ENCODE measurements at regions not wholly inside any gene's neighbourhood (a gene's known extent, or its start where the extent isn't known, plus 50 kb on each side); places are given as distances from the start of the nearest gene placed in this dataset.

DNA sequence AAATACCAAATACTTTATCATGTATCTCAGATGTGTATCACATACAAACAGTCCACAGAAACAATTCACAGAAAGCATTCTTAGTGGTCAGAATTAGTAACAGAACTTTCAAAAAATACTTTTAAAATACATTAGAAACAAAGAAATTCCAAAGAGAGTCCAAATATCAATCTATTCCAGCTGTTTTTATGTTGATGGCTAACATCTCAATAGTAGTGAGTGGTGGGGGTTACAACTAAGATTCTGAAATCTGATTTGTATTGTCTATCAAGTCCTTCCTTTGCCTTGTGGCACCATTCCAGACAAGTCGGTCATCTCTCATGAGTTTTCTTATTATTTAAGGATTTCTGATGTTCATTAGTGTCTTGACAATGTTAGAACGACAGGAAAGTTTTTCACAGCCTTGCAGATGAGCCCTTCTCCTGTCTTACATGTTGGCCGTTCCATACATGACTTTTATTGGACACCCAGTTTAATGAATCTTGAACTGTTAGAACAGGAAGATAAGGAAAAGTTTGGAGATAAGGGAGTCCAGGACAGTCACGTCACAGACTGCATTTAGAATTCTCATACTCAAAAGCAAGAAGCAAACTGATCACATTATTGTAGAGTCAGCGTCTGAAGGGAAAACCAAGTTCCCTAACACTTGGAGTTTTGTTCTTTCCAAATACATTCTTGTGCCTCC lies 410.3 kb downstream of the PID1 start:
- no peak for DNase-seq

DNA sequence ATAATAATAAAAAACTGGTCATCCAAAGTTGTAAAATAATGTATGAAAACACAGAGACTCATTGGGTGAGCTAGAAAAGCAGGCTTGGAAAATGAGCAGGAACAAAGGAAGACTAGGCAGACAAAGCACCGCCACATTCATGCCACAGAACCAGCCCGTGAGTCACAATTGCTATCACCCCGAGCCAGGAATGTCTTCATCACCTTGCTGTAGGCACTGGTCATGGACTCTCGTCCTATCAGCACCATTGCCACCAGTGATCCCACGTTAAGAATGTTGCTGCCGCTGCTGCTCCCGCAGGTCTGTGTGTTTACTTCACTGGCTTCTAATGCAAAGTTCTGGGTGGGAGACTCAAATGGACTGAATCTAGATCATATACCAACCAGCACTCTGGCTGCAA lies 417.9 kb downstream of the PID1 start:
- DNase-seq = no peak

DNA sequence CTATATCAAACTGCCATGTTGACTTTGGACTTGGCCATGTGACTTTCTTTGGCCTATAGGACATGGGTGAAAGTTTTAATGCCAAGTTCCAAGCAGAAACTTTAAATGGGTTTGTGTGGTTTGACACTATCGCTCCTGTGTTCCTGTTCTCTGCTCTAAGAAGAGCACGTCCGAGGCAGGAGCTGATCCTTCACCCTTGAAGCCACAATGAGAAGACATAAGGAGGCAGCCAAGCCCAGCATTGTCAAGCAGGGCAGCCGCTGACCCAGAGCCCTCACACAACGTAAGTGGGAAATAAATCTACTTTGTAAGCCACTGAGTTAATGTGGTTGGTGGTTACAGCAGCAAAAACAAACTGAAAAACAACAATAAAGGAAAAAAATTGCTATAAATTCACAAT lies 422.4 kb downstream of the PID1 start:
- DNase-seq = no peak

DNA sequence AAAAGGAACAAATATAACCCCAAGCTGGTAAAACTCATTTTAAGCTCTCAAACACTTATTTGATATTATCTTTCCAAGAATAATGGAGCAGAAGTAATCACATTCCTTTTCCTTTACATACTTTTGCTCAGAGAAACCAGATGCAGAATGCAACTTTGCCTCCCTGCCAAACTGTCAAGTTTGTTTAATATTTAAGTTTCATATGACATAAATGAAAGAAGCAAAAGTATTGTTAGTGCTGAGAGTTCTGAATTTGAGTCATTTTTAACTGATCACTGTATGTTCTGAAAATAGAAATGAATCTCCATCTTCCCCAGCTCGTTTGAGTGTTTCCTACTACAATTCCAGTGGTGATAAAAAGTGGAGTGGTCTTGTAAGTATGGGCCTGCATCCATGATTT lies 423.4 kb downstream of the PID1 start:
- no peak for DNase-seq

DNA sequence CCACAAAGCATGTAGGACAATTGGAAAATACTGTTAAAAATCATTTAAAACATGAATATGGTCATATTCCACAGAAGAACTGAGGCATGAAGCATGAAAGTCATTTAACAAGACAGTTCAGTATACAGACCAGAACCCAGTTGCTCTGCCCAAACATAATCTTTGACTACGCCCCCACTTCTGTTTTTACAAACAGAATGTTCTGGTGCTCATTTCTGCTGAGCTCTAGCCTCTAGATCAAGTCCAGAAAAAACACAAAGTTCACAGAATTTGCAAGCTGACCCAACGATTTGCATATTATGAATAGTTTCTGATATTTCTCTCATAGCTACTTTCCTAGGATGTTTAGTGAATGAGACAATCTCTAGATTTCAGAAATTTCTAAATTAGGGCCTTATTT lies 424.9 kb downstream of the PID1 start:
- DNase-seq = no peak

DNA sequence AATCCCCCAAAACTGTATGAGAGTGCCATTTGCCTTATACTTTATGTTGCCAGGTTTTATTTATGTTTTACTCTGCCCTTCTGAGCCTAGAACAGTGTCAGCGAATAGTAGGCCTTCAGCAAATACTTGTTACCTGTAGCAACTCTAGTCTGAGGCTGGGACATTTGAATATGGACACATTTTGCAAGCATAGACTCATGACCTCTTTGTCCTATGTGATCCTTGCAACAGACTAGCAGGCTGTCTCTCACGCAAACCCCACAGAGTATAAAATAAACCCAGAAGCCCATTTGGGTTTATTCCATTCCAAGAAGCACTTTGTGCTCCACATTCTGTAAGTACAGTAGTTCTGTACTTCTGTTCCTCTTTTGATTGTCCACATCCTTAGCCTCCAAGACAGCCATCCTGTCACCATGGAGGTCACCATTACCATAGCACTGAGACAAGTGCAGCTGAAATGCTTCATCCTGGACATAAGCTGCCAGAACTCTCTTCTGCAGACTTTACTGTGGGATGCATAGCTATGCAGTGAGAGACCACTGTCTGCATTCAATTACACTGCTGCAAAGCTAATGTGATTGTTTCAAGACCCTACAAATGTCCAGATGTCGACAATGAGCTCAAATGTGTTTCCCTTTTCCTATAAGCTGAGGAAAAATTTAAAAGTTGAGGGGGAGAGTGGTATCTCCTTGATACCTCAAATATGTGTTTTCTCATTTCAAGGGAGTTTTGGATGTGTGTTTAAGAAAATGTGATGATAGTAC lies 425.7 kb downstream of the PID1 start:
- no peak for DNase-seq

DNA sequence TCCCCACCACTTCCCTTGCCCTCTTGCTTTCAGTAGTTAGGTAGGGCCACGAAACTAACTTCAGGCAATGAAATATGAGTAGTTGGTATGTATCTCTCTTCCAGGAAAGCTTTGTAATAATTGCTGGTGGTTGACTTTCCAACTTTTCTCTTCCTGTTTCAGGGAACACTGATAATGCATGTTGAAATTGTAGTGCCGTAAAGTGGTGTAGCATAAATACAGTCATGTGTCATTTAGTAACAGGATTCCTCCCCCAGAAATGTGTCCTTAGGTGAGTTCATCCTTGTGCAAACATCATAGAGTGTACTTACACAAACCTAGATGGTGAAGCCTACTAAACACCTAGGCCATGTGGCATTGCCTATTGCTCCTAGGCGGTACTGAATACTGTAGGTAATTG lies 429.2 kb downstream of the PID1 start:
- no peak for DNase-seq

DNA sequence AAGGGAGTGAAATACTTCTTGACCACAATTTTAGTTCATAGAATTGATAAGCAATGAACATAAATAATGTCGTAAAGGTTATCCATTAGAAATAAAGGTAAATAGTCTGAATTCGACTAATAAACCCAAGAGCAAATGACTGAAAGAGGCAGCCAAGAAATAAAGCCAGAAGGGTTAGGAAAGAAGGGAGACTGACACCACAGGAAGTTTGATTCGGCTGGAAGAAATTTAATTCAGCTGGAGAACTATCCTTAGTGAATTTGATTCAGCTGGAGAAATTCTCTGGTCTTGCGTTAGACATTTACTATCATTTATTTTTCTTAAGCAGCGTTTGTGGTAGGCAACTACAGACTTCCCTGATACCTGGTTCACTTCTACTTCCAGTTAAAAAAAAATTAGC lies 429.6 kb downstream of the PID1 start:
- no peak for DNase-seq

DNA sequence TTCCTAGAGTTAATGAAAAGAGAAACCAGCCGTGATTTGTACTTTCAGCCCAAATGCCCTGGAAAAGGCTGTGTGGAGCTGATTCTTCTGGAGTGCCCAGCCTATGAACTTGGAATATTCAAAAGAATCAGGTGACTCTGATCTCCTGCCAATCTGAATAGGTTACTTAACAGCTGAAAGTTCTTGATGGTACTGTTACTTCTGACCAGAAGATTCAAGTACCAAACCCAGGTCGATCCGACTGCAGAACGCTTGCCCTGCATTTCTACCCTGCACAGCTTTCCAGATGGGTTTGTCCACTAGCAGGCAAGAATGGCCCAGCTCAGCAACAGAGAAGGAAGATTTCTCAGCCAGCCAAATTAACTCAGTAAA lies 430.4 kb downstream of the PID1 start:
- DNase-seq = no peak

DNA sequence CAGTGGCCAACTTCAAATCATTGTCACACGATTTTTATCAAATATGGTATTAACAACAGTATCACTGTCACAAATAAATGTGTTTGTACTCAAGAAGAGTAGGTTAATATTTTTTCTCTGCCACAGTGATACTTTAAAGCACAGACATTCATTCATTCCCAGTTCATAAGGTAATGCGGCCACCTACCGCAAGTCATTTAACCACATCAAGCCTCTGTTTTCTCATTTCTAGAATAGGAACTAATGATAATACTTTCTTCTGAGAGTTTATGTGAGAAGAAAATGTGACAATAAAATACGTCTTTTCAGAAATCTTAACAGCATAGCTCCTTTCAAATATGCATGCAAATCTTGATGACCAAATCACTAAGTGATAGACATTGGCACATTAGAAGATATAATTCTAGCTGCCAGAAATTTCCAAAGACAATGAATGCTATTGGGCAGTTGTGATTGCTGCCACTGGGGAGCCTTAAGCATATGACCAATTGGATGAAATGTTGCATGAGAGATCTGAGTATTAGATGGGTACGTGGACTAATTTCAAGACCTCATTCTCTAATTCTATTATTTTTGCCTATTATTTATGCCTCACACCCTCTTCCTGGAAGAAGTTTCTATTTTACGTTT lies 430.9 kb downstream of the PID1 start:
- no peak for DNase-seq

DNA sequence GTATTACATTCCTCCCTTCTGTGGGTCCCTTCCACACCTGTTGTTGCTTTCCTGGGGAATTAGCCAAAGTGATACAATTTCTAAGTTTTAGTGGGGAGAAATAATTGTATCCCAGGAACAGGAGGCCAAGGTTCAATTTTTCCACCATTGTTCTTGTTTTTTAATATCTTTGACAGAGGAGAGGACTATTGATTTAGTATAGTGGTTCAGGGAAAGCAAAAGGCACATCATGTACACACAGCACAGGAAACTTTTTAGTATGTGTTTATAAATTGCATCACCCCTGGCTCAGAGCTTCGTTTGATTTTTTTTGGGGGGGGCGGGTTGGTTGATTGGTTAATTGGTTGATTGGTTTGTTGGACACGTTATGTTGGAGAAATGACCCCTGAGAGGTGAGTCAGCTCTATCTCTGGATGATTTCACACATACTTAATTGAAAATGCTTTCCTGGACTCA lies 431.6 kb downstream of the PID1 start:
- no peak for DNase-seq

DNA sequence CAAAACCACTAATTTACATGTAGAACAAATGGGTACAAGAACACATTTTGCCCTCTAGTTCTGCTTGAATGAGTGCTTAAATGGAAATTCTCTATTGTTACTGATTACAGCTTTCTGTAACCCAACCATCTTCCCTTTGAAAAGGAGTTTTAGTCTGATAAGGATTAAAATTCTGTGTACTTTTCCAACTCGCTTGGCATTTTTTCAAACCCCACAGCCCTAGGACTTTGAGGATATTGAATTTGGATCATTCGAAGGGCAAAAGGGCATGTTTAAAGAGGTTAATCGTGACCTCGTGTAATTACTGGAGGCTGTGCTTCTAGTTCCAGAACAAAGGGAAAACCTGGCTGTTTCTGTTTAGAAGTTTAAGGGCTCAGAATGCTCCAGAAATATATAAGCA lies 432.3 kb downstream of the PID1 start:
- no peak for DNase-seq

DNA sequence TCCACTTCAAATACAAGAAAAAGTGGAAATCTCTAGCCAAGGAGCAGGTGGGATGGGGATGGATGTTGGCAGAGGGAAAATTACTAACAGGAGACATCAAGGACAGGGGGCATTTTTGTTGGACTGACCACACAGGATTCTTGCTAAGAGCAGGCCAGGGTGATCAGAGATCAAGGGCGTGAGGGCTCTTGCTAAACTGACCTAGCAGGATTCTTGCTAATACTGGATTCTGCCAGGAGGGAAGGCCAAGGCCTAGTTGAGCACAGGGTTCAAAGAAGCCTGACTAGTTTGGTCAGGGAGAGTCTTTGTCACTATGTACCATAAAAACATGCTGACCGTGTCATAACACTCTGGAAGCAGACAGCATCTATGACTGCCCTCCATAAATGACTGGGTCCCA lies 442.7 kb downstream of the PID1 start:
- DNase-seq = no peak

DNA sequence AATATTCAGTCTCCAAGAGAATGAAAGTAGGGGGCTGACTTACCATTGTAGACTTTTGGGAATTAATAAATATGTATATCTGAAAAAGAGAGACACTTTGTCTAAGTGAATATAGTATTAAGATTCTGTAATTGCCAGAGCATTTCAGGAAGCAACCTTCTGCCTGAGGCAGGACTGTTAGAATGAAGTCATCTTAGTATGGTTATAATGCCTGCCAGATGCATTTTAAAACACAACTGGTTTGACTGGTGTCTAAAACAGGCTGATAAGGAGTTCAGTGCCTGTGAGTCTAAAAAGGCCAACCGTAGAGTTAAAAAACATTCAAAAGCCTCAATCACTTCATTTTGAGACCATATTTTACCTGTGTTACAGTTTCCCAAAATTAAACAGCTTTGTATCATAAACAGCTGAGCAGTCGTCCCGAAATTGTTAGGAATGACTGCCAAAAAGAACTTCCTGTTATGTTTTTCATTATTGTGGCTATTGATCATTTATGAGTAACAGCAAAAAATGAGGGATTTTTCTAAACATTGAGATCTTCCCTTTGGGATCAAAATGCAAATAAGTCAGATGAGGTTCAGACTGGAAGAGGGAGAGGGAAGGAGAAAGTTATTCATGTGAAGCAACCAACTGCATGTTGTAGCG lies 443.9 kb downstream of the PID1 start:
- no peak for DNase-seq

DNA sequence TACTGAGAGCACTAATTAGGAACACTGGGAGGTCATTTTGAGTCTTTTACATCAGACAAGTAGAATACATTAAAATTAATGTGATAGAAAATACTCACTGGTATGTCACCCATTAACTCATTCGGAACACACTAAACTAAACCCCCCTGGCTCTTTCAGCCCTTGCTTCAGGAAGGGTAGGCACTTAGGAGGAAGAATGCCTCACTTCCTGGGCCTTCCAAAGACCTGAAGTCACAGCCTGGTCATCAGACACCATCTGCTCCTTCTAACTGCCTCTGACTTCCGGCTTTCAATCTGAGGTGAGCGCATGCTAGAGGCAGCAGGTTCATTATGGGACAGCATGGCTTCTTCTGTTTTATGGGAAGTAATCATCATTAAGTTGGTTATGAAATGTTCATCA lies 451.4 kb downstream of the PID1 start:
- DNase-seq = no peak

DNA sequence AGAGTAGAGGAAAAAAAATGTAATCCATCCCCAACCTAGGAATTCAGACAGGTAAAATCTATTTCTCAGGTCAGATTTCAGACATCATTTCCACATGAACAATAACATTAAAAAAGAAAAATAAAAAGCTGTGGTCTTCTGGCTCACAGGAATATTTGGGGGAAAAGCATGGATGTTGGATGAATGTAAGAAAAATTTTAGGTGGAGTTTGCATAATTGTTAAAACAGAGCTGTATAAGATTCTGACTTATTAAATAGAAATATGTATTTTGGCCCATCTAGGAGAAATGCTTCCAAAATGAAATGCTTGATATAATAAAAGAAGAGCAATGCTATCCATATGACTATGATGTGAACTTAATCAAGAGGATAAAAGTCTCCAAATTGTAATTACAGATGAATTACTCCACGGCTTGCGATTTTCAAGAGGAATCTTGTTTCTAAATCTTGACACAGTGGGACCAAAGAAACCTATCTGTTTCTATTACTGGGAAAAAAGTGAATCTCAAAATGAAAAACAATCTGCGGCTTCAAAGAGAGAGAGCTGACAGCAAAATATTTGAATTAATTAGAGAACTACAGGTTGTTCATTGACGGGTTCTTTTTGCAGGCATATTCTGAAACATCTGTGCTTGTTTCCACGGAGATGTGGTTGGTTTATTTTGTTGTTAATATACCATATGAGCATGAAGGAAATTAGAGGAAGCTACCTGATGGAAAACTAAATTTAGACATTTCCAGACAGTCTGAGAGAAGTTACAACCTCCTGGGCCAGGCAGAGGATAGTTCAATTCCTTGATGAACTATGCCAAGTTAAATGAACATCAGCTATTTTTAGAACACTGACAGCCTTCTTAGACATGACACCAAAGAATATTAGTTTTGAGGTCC lies 468.7 kb downstream of the PID1 start:
- DNase-seq = no peak

DNA sequence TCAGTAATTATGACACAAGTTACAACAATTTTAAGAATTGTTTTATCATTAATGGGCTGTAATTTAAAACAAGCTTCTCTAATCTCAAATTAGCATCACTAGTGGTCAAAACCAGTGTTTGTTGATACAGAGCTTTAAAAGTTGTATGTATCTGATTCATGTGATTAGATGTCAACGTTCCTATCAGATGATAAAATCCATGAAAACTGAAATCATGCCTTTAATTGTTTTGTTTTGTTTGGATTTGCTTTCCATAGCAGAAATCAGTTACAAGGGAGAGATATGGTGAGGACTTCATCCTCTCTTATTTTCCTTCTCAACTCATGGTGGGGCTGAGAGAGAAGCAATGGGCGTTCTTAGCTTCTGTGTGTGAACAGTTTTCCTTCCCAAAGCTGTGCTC lies 469.6 kb downstream of the PID1 start:
- no peak for DNase-seq

DNA sequence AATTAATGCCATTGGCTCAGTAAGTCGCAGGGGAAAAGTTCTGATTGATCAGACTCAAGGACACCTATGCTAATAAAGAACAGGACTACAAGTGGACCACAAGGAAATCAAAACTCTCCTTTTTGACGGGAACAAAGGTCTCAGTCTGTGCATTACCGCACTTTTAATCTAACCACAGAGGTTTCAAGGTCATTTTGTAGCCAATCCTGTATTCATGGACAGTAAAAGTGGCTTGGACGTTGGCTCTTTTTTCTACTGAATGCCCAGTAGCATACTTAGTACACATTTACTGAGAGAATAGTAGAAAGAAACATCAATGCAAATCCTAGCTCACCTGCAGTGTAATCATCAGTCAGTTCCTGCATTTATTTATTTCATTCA lies 471.9 kb downstream of the PID1 start:
- DNase-seq = no peak

DNA sequence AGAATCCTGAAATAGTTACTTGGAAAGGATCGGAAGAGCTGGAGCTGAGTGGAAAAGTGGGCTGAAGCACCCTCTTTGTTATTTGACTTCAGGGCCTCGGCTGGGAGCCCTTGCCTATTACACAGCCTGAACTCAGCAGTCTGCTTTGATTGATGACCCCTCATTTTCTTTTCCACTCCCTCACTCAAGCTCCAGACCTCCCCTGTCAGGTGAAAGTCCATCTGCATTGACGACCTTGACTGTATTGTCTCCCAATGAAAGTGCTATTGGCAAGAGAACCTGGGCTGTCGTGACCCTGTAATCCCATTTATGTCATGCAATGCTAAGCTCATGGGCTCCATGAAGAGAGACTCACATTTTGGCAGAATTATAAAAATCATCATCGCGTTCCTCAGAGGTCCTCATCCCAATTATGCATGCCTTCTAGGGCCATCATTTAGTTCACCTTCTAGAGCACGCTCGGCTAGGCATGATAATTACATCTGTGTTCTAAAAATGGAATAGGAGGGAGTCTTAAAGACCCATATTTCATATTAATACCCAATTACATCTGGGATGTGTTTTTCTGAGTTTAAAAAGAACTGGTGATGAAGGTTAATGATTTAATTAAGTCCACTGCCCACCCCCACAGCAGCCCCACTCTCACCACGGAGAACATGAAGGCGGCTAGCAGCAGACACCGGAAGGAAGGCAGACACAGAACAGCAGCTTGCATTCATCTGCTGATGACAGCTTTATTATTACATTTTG lies 472.5 kb downstream of the PID1 start:
- DNase-seq = no peak

DNA sequence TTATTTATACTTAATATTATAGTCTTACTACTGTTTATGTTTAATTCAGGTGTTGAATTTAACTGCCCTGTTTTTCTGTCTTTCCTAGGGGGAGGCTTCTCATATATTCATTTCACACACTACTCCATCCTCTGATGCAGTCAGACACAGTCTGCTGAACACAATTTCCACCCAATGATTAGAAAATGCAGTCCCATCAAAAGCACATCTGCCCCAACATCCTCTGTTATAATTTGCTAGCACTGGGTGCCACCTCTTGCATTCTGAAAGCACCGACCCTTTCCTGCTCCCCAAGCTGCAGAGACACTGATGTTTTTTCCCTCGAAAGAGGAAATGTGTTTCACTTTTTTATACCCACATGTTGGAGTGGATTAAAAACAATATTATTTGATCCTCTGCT lies 474.7 kb downstream of the PID1 start:
- DNase-seq = no peak

DNA sequence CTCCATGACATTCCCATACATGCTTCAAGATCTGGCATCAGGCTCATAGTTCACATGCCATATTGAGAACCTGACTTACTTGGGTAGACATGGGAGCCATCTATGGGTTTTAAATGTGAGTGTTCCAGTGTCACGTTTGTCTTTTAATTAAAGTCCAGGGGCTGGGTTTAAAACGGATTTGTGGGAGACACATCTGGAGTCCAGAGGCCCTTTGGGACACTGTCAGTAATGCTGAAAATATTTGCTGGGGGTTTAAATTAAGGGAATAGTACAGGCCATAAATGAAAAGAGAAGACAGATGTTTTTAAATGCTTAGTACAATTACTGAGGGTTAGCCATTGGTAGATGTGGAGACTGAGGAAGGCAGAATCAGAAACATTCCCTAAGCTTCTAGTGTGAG lies 478.0 kb downstream of the PID1 start:
- no peak for DNase-seq

DNA sequence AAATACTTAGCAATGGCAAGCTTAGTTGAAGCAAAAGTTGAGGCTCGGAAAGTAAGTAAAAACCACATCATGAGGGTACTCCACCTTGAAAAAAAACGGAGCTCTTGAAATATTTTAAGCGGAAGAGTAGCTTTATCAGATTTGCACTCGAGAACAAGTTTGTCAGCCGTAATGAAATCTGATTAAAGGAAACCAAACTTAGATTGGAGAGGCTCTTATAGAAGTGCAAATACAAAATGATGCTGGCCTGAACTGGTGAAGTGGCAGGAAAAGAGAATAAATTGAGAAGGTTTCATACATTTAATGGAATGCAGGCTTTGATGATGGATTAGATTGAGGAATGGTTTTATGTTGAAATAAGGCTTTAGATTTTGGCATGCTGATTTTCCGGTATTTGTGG lies 484.2 kb downstream of the PID1 start:
- no peak for DNase-seq

Measured in hematopoietic multipotent progenitor cell treated with erythropoietin and hydrocortisone succinate and interleukin-3 and kit ligand, for 6 days (in vitro differentiated cells).